Spleen (tissue), 11 donors: ENCODE measurements at regions not wholly inside any gene's neighbourhood (a gene's known extent, or its start where the extent isn't known, plus 50 kb on each side); places are given as distances from the start of the nearest gene placed in this dataset.

Experiments used
- DNase-seq: peaks from one replicate; pipeline ENCODE4 v3.0.0-alpha.2; 2020
- H3K27ac ChIP-seq, 8 donors: fragments of 200-600 bp; sonication (generic) in 7 of 8; 1 replicate in 4 of 8; 2 replicates in 4 of 8; pipeline versions ENCODE4 v1.5.0 to v1.8.0; 2016 to 2021; ENCODE audit warnings: inconsistent platforms in 4 of 8, mild to moderate bottlenecking in 4 of 8, moderate library complexity in 1 of 8
- H3K27me3 ChIP-seq, 7 donors: fragments of 200-600 bp; sonication (generic) in 6 of 7; replicated peaks in 1 of 7; 1 replicate in 4 of 7; 2 replicates in 3 of 7; pipeline versions ENCODE4 v1.5.0 to v1.8.0; 2016 to 2021; ENCODE audit warnings: inconsistent platforms in 3 of 7, mild to moderate bottlenecking in 1 of 7
- H3K36me3 ChIP-seq, 6 donors: fragments of 200-600 bp; sonication (generic) in 5 of 6; 1 replicate in 4 of 6; 2 replicates in 2 of 6; pipeline versions ENCODE4 v1.5.0 to v1.8.0; 2016 to 2021; ENCODE audit warnings: inconsistent platforms in 2 of 6
- H3K4me1 ChIP-seq, 6 donors: fragments of 200-600 bp; sonication (generic) in 5 of 6; 1 replicate in 3 of 6; 2 replicates in 3 of 6; pipeline versions ENCODE4 v1.5.0 to v1.8.0; 2016 to 2021; ENCODE audit warnings: inconsistent platforms in 3 of 6
- H3K4me3 ChIP-seq, 8 donors: fragments of 200-600 bp; sonication (generic) in 7 of 8; 1 replicate in 4 of 8; 2 replicates in 4 of 8; pipeline versions ENCODE4 v1.5.0 to v1.8.0; 2016 to 2021; ENCODE audit warnings: inconsistent platforms in 4 of 8, mild to moderate bottlenecking in 4 of 8, moderate library complexity in 2 of 8
- H3K9me3 ChIP-seq, 8 donors: fragments of 200-600 bp; sonication (generic) in 7 of 8; 1 replicate in 4 of 8; 2 replicates in 4 of 8; pipeline versions ENCODE4 v1.5.0 to v1.8.0; 2016 to 2021; ENCODE audit warnings: inconsistent platforms in 4 of 8
- POLR2A ChIP-seq, 3 donors: fragments of 450-650 bp; IDR thresholded peaks; one replicate each; pipeline ENCODE4 v1.5.1; 2017; ENCODE audit warnings: antibody characterized with exemption in 3 of 3, mild to moderate bottlenecking in 1 of 3
- POLR2AphosphoS5 ChIP-seq, 3 donors: sonication (generic); formaldehyde crosslinking; IDR thresholded peaks; one replicate each; pipeline ENCODE4 v1.5.1; 2017; ENCODE audit warnings: antibody characterized with exemption in 3 of 3
- WGBS, 5 donors: extraction: QIAGEN DNeasy Blood & Tissue Kit in 3 of 5; methylation state at CpG; one replicate each; pipeline versions ENCODE4 v1.1.5 to v1.1.7; 2013 to 2018; 5-methylcytosine and 5-hydroxymethylcytosine counted together
- intact Hi-C: fragments of 100-400 bp; cut with DNase I; formaldehyde crosslinking; loops from one replicate; pipeline ENCODE4 v1.15.0; 2023; ENCODE audit warnings: low total_unique reads
- TF ChIP-seq, protein P1 (sequence below), 11 experiments: fragments of 200-600 bp in 7 of 11; fragments of 450-650 bp in 4 of 11; sonication (generic) in 4 of 11; IDR thresholded peaks in 8 of 11; conservative IDR thresholded peaks in 3 of 11; 1 replicate in 7 of 11; 2 replicates in 4 of 11; pipeline versions ENCODE4 v1.4.0 to v1.8.0; 2016 to 2021; ENCODE audit warnings: antibody characterized with exemption in 11 of 11, inconsistent platforms in 4 of 11, mild to moderate bottlenecking in 1 of 11
- donor health status: healthy with polysubstance abuse.
- donor health status: DM: no; HTN: no; CAD: no; lungs with moderate emphysema.
- donor health status: DM: no; HTN: no; CAD: no.
- donor health status: Bipolar disorder and iron deficiency.
- donor health status: healthy.
- donor health status: DM: no; HTN: no; CAD: no.
- donor health status: DM: yes; HTN: yes; CAD: no.

DNA sequence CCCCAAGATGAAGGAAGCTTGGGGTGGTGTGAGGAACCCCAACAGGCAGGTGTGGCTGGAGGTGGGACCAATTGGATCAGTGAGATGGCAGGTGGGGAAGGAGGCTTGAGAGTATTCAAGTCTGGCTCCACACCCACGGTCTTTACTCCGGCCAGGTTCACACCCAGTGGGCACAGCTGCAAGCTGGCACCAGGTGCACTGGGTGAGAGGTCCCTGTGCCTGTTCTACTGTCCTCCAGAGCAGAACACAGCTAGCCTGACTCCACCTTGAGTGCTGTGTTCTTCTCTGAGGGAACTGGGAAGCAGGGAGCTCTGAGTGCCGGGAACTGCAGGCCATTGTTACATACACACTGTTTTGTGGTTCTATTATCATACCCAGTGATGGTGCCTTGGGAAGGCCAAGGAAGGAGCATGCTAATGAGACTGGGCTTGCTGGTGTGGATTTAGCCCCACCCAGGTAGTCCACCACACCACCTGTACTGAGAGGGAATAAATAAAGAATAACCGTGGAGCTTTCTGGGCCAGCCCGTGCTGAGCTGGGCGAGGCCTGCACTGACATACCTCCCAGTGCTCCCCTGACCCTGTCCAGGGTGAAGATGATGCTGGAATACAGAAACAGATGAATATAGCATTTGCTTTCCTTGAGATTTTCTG, 93.4 kb downstream of the ABHD5 start:
- TF ChIP-seq, protein P1, sequence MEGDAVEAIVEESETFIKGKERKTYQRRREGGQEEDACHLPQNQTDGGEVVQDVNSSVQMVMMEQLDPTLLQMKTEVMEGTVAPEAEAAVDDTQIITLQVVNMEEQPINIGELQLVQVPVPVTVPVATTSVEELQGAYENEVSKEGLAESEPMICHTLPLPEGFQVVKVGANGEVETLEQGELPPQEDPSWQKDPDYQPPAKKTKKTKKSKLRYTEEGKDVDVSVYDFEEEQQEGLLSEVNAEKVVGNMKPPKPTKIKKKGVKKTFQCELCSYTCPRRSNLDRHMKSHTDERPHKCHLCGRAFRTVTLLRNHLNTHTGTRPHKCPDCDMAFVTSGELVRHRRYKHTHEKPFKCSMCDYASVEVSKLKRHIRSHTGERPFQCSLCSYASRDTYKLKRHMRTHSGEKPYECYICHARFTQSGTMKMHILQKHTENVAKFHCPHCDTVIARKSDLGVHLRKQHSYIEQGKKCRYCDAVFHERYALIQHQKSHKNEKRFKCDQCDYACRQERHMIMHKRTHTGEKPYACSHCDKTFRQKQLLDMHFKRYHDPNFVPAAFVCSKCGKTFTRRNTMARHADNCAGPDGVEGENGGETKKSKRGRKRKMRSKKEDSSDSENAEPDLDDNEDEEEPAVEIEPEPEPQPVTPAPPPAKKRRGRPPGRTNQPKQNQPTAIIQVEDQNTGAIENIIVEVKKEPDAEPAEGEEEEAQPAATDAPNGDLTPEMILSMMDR (IDR thresholded peaks at IDR 0.05 in 8 of 11, conservative IDR thresholded peaks at IDR 0.05 in 3 of 11) = no peak
- 90 to 95% (median 93%) methylated on average over 6 of the region's 6 CpGs for WGBS, 5 donors
- DNase-seq = no peak
- Histone ChIP-seq H3K36me3 (no peaks in the 10 kb centered on the region), H3K27ac (no peak overlapping the region), H3K27me3 (peaks cover 0 to 5% (median 0%) of the 10 kb centered on the region in 7 donors), H3K9me3 (no peaks in the 10 kb centered on the region), H3K4me3 (no peak overlapping the region), H3K4me1 (no peaks in the 10 kb centered on the region)
- intact Hi-C loops = no loop called here

DNA sequence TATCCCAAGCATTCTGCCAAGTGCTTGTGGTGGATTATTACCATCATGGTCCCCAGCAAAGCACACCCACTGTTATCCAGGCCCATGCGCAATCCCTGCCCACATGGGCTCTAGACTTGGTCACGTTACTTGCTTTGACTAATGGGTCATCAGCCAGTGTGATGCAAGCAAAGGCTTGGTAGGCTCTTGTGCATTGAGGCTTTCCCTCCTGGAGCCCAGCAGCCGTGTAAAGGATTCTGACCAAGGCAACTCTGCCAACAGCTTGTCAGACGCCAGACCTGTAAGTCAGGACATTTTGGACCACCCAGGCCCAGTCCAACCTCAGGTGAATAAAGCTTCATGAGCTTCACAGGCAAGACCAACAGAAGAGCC, 93.9 kb downstream of the ABHD5 start:
- TF ChIP-seq POLR2AphosphoS5 (IDR thresholded peaks at IDR 0.05) (no peak), POLR2A (IDR thresholded peaks at IDR 0.05) (no peak)
- TF ChIP-seq, protein P1 (IDR thresholded peaks at IDR 0.05 in 8 of 11, conservative IDR thresholded peaks at IDR 0.05 in 3 of 11) = no peak
- Histone ChIP-seq H3K4me1 (no peaks in the 10 kb centered on the region), H3K36me3 (no peaks in the 10 kb centered on the region), H3K27ac (no peak overlapping the region), H3K9me3 (no peaks in the 10 kb centered on the region), H3K4me3 (no peak overlapping the region), H3K27me3 (peaks cover 0 to 5% (median 0%) of the 10 kb centered on the region in 7 donors)
- no peak for DNase-seq
- intact Hi-C loops = no loop called here
- WGBS, 5 donors = 62 to 94% (median 76%) methylated on average over 4 of the region's 4 CpGs

DNA sequence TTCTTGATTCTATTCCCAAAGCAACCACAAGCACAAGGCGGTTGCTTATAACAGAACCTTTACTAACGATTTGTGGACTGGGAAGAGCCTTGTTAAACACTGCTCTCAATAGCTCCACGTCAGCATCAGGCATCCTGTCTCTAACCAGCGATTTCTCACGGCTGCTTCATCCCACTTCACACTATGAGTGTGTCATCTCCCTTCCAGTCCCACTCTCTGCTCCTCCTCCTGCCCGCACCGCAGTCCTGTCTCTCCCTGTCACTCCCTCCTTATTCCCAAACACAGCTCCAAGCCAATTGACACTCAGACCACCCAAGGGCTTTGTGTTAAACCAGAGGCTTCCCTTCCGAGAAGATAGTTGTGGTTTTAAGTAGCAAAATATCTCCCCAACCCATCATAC, 94.8 kb downstream of the ABHD5 start:
- intact Hi-C loops = no loop called here
- Histone ChIP-seq H3K4me3 (no peak overlapping the region), H3K27ac (no peak overlapping the region), H3K27me3 (peaks cover 0 to 5% (median 0%) of the 10 kb centered on the region in 7 donors), H3K4me1 (no peaks in the 10 kb centered on the region), H3K36me3 (no peaks in the 10 kb centered on the region), H3K9me3 (no peaks in the 10 kb centered on the region)
- TF ChIP-seq POLR2AphosphoS5 (IDR thresholded peaks at IDR 0.05) (no peak), POLR2A (IDR thresholded peaks at IDR 0.05) (no peak)
- TF ChIP-seq, protein P1 (IDR thresholded peaks at IDR 0.05 in 8 of 11, conservative IDR thresholded peaks at IDR 0.05 in 3 of 11) = no peak
- DNase-seq = no peak
- WGBS, 5 donors = 69 to 78% (median 72%) methylated on average over 8 of the region's 8 CpGs

DNA sequence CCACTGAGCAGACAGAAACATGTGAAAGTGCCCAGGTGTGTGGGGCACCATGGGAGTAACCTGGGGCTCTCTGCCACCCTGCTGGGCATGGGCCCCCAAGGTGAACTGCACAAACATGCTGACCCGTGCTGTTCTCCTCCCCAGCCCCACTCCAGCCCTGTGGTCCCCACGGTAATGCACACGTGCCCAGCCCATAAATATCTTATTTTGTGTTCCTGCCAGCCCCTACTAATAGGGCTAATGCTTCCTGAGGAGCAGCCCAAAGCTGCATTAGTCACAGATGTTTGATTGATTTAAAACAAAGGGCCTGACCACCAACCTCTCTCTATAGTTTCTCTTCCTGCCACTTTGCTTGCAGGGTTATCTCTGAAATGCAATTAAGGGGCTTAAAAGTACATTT, 95.4 kb downstream of the ABHD5 start:
- WGBS, 5 donors = 13 to 27% (median 19%) methylated on average over 3 of the region's 3 CpGs
- Histone ChIP-seq H3K4me1 (no peaks in the 10 kb centered on the region), H3K27me3 (peaks cover 0 to 5% (median 0%) of the 10 kb centered on the region in 7 donors), H3K36me3 (no peaks in the 10 kb centered on the region), H3K9me3 (no peaks in the 10 kb centered on the region), H3K4me3 (no peak overlapping the region), H3K27ac (no peak overlapping the region)
- peak; percentile 42 for DNase-seq
- TF ChIP-seq POLR2A (IDR thresholded peaks at IDR 0.05) (no peak), POLR2AphosphoS5 (IDR thresholded peaks at IDR 0.05) (no peak)
- TF ChIP-seq, protein P1 (IDR thresholded peaks at IDR 0.05 in 8 of 11, conservative IDR thresholded peaks at IDR 0.05 in 3 of 11) = no peak
- intact Hi-C loops = no loop called here
